ENCODE measurements at regions not wholly inside any gene's neighbourhood (a gene's known extent, or its start where the extent isn't known, plus 50 kb on each side); places are given as distances from the start of the nearest gene placed in this dataset.

DNA sequence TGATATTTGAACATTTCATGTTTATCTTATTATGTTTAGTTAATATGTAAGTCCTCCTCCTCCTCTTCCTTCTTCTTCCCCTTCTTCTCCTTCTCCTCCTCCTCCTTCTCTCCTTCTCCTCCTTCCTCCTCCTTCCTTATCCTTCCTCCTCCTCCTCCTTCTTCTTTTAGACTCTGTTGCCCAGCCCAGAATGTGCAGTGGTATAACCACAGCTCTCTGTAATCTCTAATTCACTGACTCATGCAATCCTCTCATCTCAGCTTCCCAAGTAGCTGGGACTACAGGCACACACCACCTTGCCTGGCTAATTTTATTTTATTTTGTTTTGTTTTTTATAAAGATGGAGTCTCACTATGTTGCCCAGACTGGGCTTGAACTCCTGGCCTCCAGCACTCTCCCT lies 83.4 kb upstream of the ODAD2 start:
- TF ChIP-seq CTCF (IDR thresholded peaks at IDR 0.05): no peak
- TF ChIP-seq EZH2 (IDR thresholded peaks at IDR 0.05): no peak
- no peak for TF ChIP-seq EZH2phosphoT487 (IDR thresholded peaks at IDR 0.05)
